K562 (cell line): ENCODE measurements at regions not wholly inside any gene's neighbourhood (a gene's known extent, or its start where the extent isn't known, plus 50 kb on each side); places are given as distances from the start of the nearest gene placed in this dataset.

ENCODE experiments used
- ATAC-seq: fragments of 200-7000 bp; cut with Tn5 transposase; 3 replicates; pipeline ENCODE4 v1.9.1; 2020; ENCODE audit warnings: moderate library complexity
- BruUV-seq: library from RNA; stranded (reverse); fragments of 400-500 nt; replicated peaks from 2 replicates; lab custom pipeline; 2021; lab: Mats Ljungman, UMichigan
- CTCF ChIA-PET: fragments of 300-600 bp; formaldehyde crosslinking; extraction: SDS; loops from one replicate; lab custom pipeline; 2021; ENCODE audit warnings: low intra/inter-chr PET ratio; lab: Yijun Ruan, JAX
- POLR2A ChIA-PET: fragments of 300-600, 350-650 bp; sonication (Branson Sonifier 250); formaldehyde crosslinking; extraction: SDS; loops from one replicate; lab custom pipeline; 2021; ENCODE audit warnings: antibody characterized with exemption, inconsistent platforms; lab: Yijun Ruan, JAX
- DNase-seq, 4 experiments: peaks; one replicate each; pipeline versions ENCODE4 v3.0.0 to v3.0.0-alpha.2; 2011 to 2018; ENCODE audit warnings: low spot score in 3 of 4, mixed read lengths in 3 of 4; ENCODE audit errors: extremely low read depth in 1 of 4
- FAIRE-seq: peaks from 2 replicates; lab custom pipeline; 2011; peaks lifted over from hg19 to GRCh38; lab: Jason Lieb, UNC
- H2AFZ ChIP-seq: 2 replicates; pipeline ENCODE4 v1.6.0; 2011; ENCODE audit warnings: low read depth, low read length, control low read depth, inconsistent platforms
- H3K27ac ChIP-seq: fragments of 200-600 bp; 3 replicates; pipeline ENCODE4 v1.8.0; 2011; ENCODE audit warnings: low read depth, mild to moderate bottlenecking, control low read depth, inconsistent platforms, low read length, moderate library complexity, mixed read lengths; ENCODE audit errors: extremely low read depth
- H3K27me3 ChIP-seq, 2 experiments: fragments of 300-600 bp in 1 of 2; 2 replicates in 1 of 2; 3 replicates in 1 of 2; pipeline versions ENCODE4 v1.6.0 to v1.8.0; 2011; ENCODE audit warnings: inconsistent platforms in 2 of 2, low read length in 2 of 2, mild to moderate bottlenecking in 1 of 2, mixed read lengths in 1 of 2, moderate library complexity in 1 of 2; ENCODE audit not compliant: control insufficient read depth in 2 of 2, insufficient read depth in 2 of 2
- H3K36me3 ChIP-seq: fragments of 300-600 bp; 3 replicates; pipeline ENCODE4 v1.8.0; 2011; ENCODE audit warnings: mild to moderate bottlenecking, low read length, inconsistent platforms; ENCODE audit not compliant: control insufficient read depth, insufficient read depth
- H3K4me1 ChIP-seq, 2 experiments: fragments of 200-600 bp in 1 of 2; replicated peaks in 1 of 2; 2 replicates in 1 of 2; 3 replicates in 1 of 2; pipeline versions ENCODE4 v1.5.1 to v1.8.0; 2011; ENCODE audit warnings: inconsistent platforms in 2 of 2, low read length in 2 of 2, mild to moderate bottlenecking in 1 of 2, mixed read lengths in 1 of 2, moderate library complexity in 1 of 2; ENCODE audit not compliant: control insufficient read depth in 2 of 2, insufficient read depth in 2 of 2
- H3K4me2 ChIP-seq: 2 replicates; pipeline ENCODE4 v1.6.1; 2011; ENCODE audit warnings: low read length, control low read depth, inconsistent platforms, mixed read lengths; ENCODE audit not compliant: insufficient read depth
- H3K4me3 ChIP-seq: fragments of 200-600 bp; sonication (generic), shearing (Covaris generic); 2 replicates; pipeline ENCODE4 v1.5.1; 2016; ENCODE audit warnings: control low read depth, inconsistent platforms
- H3K79me2 ChIP-seq: fragments of 200-600 bp; 3 replicates; pipeline ENCODE4 v1.8.0; 2011; ENCODE audit warnings: low read length, inconsistent platforms; ENCODE audit not compliant: control insufficient read depth, insufficient read depth
- H3K9ac ChIP-seq, 2 experiments: 2 replicates each; pipeline versions ENCODE4 v1.6.0 to v1.6.1; 2011; ENCODE audit warnings: low read depth in 2 of 2, low read length in 2 of 2, control low read depth in 1 of 2, inconsistent platforms in 1 of 2, mild to moderate bottlenecking in 1 of 2, mixed read lengths in 1 of 2; ENCODE audit not compliant: insufficient read depth in 1 of 2
- H3K9me1 ChIP-seq: one replicate; pipeline ENCODE4 v1.6.0; 2011; ENCODE audit warnings: inconsistent platforms, mild to moderate bottlenecking, low read length, moderate library complexity; ENCODE audit not compliant: control insufficient read depth, insufficient read depth
- H3K9me3 ChIP-seq: replicated peaks from 2 replicates; pipeline ENCODE4 v1.5.1; 2011; ENCODE audit warnings: low read depth, low read length, inconsistent platforms; ENCODE audit not compliant: control insufficient read depth, insufficient read depth
- H4K20me1 ChIP-seq: replicated peaks from 2 replicates; pipeline ENCODE4 v1.6.1; 2011; ENCODE audit warnings: low read length, inconsistent platforms, mixed read lengths; ENCODE audit not compliant: control insufficient read depth, insufficient read depth
- CBFA2T2 ChIP-seq: fragments of 450-650 bp; conservative IDR thresholded peaks from 2 replicates; pipeline ENCODE4 v1.6.1; 2017; ENCODE audit warnings: mild to moderate bottlenecking
- HNRNPLL ChIP-seq: fragments of 200-400 bp; formaldehyde crosslinking; IDR thresholded peaks from 2 replicates; pipeline ENCODE4 v1.6.1; 2017; ENCODE audit warnings: low read length, low read depth, mild to moderate bottlenecking; ENCODE audit not compliant: poor library complexity, severe bottlenecking
- SMARCA5 ChIP-seq: fragments of 450-650 bp; IDR thresholded peaks from 2 replicates; pipeline ENCODE4 v1.6.1; 2016
- SPI1 ChIP-seq: IDR thresholded peaks from 2 replicates; pipeline ENCODE4 v1.6.1; 2011; ENCODE audit warnings: low read depth, low read length, control low read depth, borderline replicate concordance
- THRB ChIP-seq: fragments of 450-650 bp; formaldehyde crosslinking; conservative IDR thresholded peaks from 2 replicates; pipeline ENCODE4 v1.4.0; 2022; ENCODE audit warnings: mild to moderate bottlenecking, missing genetic modification characterization
- ZFPM2 ChIP-seq: fragments of 250-450 bp; sonication (Bioruptor Pico); IDR thresholded peaks from 2 replicates; pipeline ENCODE4 v1.5.1; 2022; ENCODE audit warnings: mild to moderate bottlenecking
- ZNF431 ChIP-seq: sonication (generic); formaldehyde crosslinking; IDR thresholded peaks from 2 replicates; pipeline ENCODE4 v1.8.0; 2022; ENCODE audit warnings: mild to moderate bottlenecking, missing genetic modification reagents
- ZNF76 ChIP-seq: fragments of 250-450 bp; sonication (Bioruptor Pico); IDR thresholded peaks from 2 replicates; pipeline ENCODE4 v1.4.0; 2020; ENCODE audit warnings: mild to moderate bottlenecking, moderate library complexity, borderline replicate concordance
- WGBS: fragments of 100-300 bp; shearing (Covaris generic); methylation state at CpG from one replicate; pipeline ENCODE4 v1.1.6; 2016; ENCODE audit warnings: low coverage, mixed read lengths; ENCODE audit not compliant: insufficient coverage; ENCODE audit errors: missing lambda C conversion rate; 5-methylcytosine and 5-hydroxymethylcytosine counted together
- in situ Hi-C: fragments of 300-500 bp; cut with MboI; formaldehyde crosslinking; loops from 4 replicates; pipeline ENCODE4 v1.15.0; 2018; ENCODE audit warnings: inconsistent platforms, mixed read lengths
- intact Hi-C: fragments of 100-400 bp; cut with micrococcal nuclease; formaldehyde crosslinking; loops from 2 replicates; pipeline ENCODE4 v1.14.2; 2022

DNA sequence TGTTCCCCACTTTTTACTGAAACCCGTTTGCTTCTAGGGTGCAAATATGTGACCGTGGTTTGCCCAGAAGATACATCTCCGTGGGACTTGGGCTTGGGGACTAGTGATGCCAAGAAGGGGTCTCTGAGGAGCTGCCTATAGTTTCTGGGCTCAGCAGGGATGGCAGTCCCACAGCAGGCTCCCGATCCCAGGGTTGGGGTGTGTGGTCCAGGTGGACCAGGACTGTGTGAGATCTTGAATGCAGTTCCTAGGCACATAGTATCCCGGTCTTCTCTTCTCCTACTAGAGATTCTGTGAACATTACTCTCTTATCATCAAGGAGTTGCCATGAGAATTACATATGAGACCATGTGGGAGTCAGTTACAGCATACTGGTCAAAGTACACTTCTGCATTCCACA is 435.8 kb upstream of the SPRED2 start:
- in situ Hi-C loops (no loop called here), intact Hi-C loops (no loop called here)
- Histone ChIP-seq H3K4me1 (no peaks in the 10 kb centered on the region; a peak in 1 of 5 replicates), H3K36me3 (no peaks in the 10 kb centered on the region), H3K9ac (no peak overlapping the region), H3K4me3 (no peak overlapping the region), H3K4me2 (no peak overlapping the region), H4K20me1 (no peaks in the 10 kb centered on the region), H3K27me3 (peaks cover 10 to 11% of the 10 kb centered on the region in 2 experiments; a peak in 4 of 5 replicates), H3K27ac (no peak overlapping the region; the same call in 2 of the 3 replicates), H3K79me2 (no peaks in the 10 kb centered on the region), H3K9me3 (no peaks in the 10 kb centered on the region), H2AFZ (no peak overlapping the region), H3K9me1 (no peaks in the 10 kb centered on the region)
- POLR2A ChIA-PET, result no interaction called here
- no TSS peak for BruUV-seq
- no peak for TF ChIP-seq ZNF431 (CRISPR knock-in tag)
- ATAC-seq (no peak), FAIRE-seq (no peak), DNase-seq (no peak)
- CTCF ChIA-PET, result no interaction called here
- WGBS, result 17% methylated on average over 5 of the region's 5 CpGs

DNA sequence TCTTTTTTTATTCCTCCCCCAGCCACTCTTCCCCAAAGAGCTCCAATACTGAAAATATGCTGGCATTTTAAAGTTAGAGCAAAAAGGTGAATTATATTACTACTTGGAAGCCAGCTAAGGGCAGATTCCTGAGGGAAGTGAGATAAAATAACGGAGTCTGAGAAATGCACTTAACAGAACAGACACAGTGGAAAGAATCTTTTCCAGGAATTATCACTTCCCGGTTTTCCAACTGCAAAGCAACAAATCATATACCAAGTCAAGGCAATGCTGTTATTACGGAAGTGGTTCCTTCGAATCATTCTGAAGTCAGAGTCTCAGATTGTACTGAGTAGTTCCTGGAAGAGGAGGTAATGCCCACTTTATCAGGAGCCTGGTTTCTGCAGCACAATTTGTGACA is 435.0 kb upstream of the SPRED2 start:
- no peaks in the 10 kb centered on the region for H3K9me1 ChIP-seq
- no peaks in the 10 kb centered on the region for H3K79me2 ChIP-seq
- 0 out of 2 replicates have a peak overlapping the region, but pooled peaks have one; percentile 17 for H2AFZ ChIP-seq
- H3K36me3 ChIP-seq, result no peaks in the 10 kb centered on the region
- no TSS peak for BruUV-seq
- in situ Hi-C loops, result no loop called here
- ATAC-seq, result no peak
- POLR2A ChIA-PET, result no interaction called here
- no peak for FAIRE-seq
- no peak for DNase-seq
- CTCF ChIA-PET, result no interaction called here
- no peak overlapping the region for H3K27ac ChIP-seq
- H3K4me3 ChIP-seq, result no peak overlapping the region
- 6% methylated on average over 4 of the region's 4 CpGs for WGBS
- H3K4me2 ChIP-seq, result no peak overlapping the region
- no peaks in the 10 kb centered on the region; a peak in 1 of 5 replicates for H3K4me1 ChIP-seq
- peaks cover 10 to 11% of the 10 kb centered on the region in 2 experiments; a peak in 4 of 5 replicates for H3K27me3 ChIP-seq
- no peak overlapping the region for H3K9ac ChIP-seq
- intact Hi-C loops, result no loop called here
- no peaks in the 10 kb centered on the region for H4K20me1 ChIP-seq
- H3K9me3 ChIP-seq, result no peaks in the 10 kb centered on the region
- TF ChIP-seq CBFA2T2 (no peak), HNRNPLL (no peak), SPI1 (0 out of 2 replicates have a peak, but pooled peaks have one; percentile 2), ZNF76 (CRISPR knock-in tag) (no peak), SMARCA5 (no peak), ZFPM2 (no peak), THRB (CRISPR knock-in tag) (no peak)
